Transverse colon (tissue), 4 donors: ENCODE measurements at regions not wholly inside any gene's neighbourhood (a gene's known extent, or its start where the extent isn't known, plus 50 kb on each side); places are given as distances from the start of the nearest gene placed in this dataset.

Experiments
- POLR2A ChIP-seq: fragments of 450-650 bp; IDR thresholded peaks from one replicate; pipeline ENCODE4 v1.6.1; 2016; ENCODE audit warnings: antibody characterized with exemption, mild to moderate bottlenecking, moderate library complexity
- POLR2AphosphoS5 ChIP-seq, 3 donors: sonication (generic); formaldehyde crosslinking; IDR thresholded peaks; one replicate each; pipeline ENCODE4 v1.6.1; 2016; ENCODE audit warnings: antibody characterized with exemption in 3 of 3
- TF ChIP-seq, protein P1 (sequence below), 5 experiments: fragments of 200-600 bp in 3 of 5; fragments of 450-650 bp in 2 of 5; sonication (generic) in 3 of 5; IDR thresholded peaks; 1 replicate in 2 of 5; 2 replicates in 3 of 5; pipeline ENCODE4 v1.5.1; 2016 to 2017; ENCODE audit warnings: antibody characterized with exemption in 5 of 5, inconsistent platforms in 3 of 5, mild to moderate bottlenecking in 2 of 5, moderate library complexity in 1 of 5

GRCh38 chr17:30716461-30717290 lies 107.8 kb downstream of the CRLF3 start:
- TF ChIP-seq POLR2A (no peak), POLR2AphosphoS5 (IDR thresholded peaks at IDR 0.05) (no peak)
- TF ChIP-seq, protein P1, sequence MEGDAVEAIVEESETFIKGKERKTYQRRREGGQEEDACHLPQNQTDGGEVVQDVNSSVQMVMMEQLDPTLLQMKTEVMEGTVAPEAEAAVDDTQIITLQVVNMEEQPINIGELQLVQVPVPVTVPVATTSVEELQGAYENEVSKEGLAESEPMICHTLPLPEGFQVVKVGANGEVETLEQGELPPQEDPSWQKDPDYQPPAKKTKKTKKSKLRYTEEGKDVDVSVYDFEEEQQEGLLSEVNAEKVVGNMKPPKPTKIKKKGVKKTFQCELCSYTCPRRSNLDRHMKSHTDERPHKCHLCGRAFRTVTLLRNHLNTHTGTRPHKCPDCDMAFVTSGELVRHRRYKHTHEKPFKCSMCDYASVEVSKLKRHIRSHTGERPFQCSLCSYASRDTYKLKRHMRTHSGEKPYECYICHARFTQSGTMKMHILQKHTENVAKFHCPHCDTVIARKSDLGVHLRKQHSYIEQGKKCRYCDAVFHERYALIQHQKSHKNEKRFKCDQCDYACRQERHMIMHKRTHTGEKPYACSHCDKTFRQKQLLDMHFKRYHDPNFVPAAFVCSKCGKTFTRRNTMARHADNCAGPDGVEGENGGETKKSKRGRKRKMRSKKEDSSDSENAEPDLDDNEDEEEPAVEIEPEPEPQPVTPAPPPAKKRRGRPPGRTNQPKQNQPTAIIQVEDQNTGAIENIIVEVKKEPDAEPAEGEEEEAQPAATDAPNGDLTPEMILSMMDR (IDR thresholded peaks at IDR 0.05), result no peak
